ENCODE measurements at regions not wholly inside any gene's neighbourhood (a gene's known extent, or its start where the extent isn't known, plus 50 kb on each side); places are given as distances from the start of the nearest gene placed in this dataset.

- H2AFZ ChIP-seq (ENCODE audit: low read depth, low read length), result no peak overlapping the region
- H3K27me3 ChIP-seq (ENCODE audit: low read depth, low read length), result no peaks in the 10 kb centered on the region
- H3K79me2 ChIP-seq (ENCODE audit: low read length), result no peaks in the 10 kb centered on the region
- no peak overlapping the region for H3K4me3 ChIP-seq (ENCODE audit: low read length)
- TF ChIP-seq EZH2phosphoT487 (IDR thresholded peaks at IDR 0.05; ENCODE audit: low read depth), result no peak
- H3K36me3 ChIP-seq (replicated peaks; ENCODE audit: low read depth, low read length), result no peaks in the 10 kb centered on the region
- no peaks in the 10 kb centered on the region for H3K4me1 ChIP-seq (ENCODE audit: low read length)
- no peak overlapping the region for H3K27ac ChIP-seq (ENCODE audit: low read length)
- no peak overlapping the region for H3K9ac ChIP-seq (ENCODE audit: low read length)
- H4K20me1 ChIP-seq (ENCODE audit: insufficient read depth, low read length), result no peaks in the 10 kb centered on the region
- no peaks in the 10 kb centered on the region for H3K9me3 ChIP-seq (ENCODE audit: insufficient read depth, low read length)
- H3K4me2 ChIP-seq (ENCODE audit: low read length), result no peak overlapping the region
Measured at GRCh38 chr9:75282047-75282446, 193.7 kb downstream of the OSTF1 start.

DNA sequence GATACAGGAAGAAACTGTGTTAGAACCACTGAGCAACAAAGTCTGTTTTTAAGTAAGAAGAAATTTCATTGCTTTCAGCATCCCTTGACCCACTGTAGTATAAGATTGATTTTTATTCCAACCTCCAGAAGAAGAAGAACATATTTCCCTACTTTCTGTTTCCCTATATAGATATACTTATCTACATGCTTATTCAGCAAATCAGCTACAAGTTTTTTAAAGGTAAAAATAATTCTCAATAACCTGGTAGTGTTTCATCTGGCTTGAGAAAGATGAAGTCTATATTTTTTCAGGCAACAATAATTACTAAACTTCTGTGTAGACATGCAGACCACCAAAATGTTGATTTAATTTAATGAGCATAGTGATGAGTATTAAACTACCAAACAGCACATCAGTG lies 201.0 kb downstream of the OSTF1 start:
- no peaks in the 10 kb centered on the region for H4K20me1 ChIP-seq (ENCODE audit: insufficient read depth, low read length)
- no peaks in the 10 kb centered on the region for H3K9me3 ChIP-seq (ENCODE audit: insufficient read depth, low read length)
- no peaks in the 10 kb centered on the region for H3K79me2 ChIP-seq (ENCODE audit: low read length)
- H3K4me3 ChIP-seq (ENCODE audit: low read length), result no peak overlapping the region
- no peak overlapping the region for H3K4me2 ChIP-seq (ENCODE audit: low read length)
- H3K27me3 ChIP-seq (ENCODE audit: low read depth, low read length), result 0 out of 2 replicates have a peak, but pooled peaks cover 6% of the 10 kb centered on the region
- no peak overlapping the region for H3K27ac ChIP-seq (ENCODE audit: low read length)
- no peak overlapping the region for H3K9ac ChIP-seq (ENCODE audit: low read length)
- H3K4me1 ChIP-seq (ENCODE audit: low read length), result no peaks in the 10 kb centered on the region
- H3K36me3 ChIP-seq (replicated peaks; ENCODE audit: low read depth, low read length), result no peaks in the 10 kb centered on the region
- H2AFZ ChIP-seq (ENCODE audit: low read depth, low read length), result no peak overlapping the region
- TF ChIP-seq, protein P1, sequence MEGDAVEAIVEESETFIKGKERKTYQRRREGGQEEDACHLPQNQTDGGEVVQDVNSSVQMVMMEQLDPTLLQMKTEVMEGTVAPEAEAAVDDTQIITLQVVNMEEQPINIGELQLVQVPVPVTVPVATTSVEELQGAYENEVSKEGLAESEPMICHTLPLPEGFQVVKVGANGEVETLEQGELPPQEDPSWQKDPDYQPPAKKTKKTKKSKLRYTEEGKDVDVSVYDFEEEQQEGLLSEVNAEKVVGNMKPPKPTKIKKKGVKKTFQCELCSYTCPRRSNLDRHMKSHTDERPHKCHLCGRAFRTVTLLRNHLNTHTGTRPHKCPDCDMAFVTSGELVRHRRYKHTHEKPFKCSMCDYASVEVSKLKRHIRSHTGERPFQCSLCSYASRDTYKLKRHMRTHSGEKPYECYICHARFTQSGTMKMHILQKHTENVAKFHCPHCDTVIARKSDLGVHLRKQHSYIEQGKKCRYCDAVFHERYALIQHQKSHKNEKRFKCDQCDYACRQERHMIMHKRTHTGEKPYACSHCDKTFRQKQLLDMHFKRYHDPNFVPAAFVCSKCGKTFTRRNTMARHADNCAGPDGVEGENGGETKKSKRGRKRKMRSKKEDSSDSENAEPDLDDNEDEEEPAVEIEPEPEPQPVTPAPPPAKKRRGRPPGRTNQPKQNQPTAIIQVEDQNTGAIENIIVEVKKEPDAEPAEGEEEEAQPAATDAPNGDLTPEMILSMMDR (IDR thresholded peaks at IDR 0.05; ENCODE audit: low read depth, low read length), result no peak
- no peak for TF ChIP-seq EZH2phosphoT487 (IDR thresholded peaks at IDR 0.05; ENCODE audit: low read depth)

GRCh38 chr9:75299324-75299723 lies 211.0 kb downstream of the OSTF1 start:
- Histone ChIP-seq H3K36me3 (replicated peaks; ENCODE audit: low read depth, low read length) (no peaks in the 10 kb centered on the region), H3K27ac (ENCODE audit: low read length) (no peak overlapping the region), H3K4me1 (ENCODE audit: low read length) (no peaks in the 10 kb centered on the region), H3K27me3 (ENCODE audit: low read depth, low read length) (no peaks in the 10 kb centered on the region), H2AFZ (ENCODE audit: low read depth, low read length) (no peak overlapping the region), H4K20me1 (ENCODE audit: insufficient read depth, low read length) (no peaks in the 10 kb centered on the region), H3K4me3 (ENCODE audit: low read length) (no peak overlapping the region), H3K9me3 (ENCODE audit: insufficient read depth, low read length) (no peaks in the 10 kb centered on the region), H3K9ac (ENCODE audit: low read length) (no peak overlapping the region), H3K4me2 (ENCODE audit: low read length) (no peak overlapping the region), H3K79me2 (ENCODE audit: low read length) (no peaks in the 10 kb centered on the region)
- TF ChIP-seq, protein P1 (IDR thresholded peaks at IDR 0.05; ENCODE audit: low read depth, low read length), result peak; percentile 21; the same call in 1 of the 2 replicates
- no peak for TF ChIP-seq EZH2phosphoT487 (IDR thresholded peaks at IDR 0.05; ENCODE audit: low read depth)

GRCh38 chr9:75333624-75334023 lies 245.3 kb downstream of the OSTF1 start:
- no peak overlapping the region for H3K9ac ChIP-seq (ENCODE audit: low read length)
- H3K4me3 ChIP-seq (ENCODE audit: low read length), result no peak overlapping the region
- H3K9me3 ChIP-seq (ENCODE audit: insufficient read depth, low read length), result no peaks in the 10 kb centered on the region
- no peak overlapping the region for H3K4me2 ChIP-seq (ENCODE audit: low read length)
- H3K27ac ChIP-seq (ENCODE audit: low read length), result no peak overlapping the region
- H2AFZ ChIP-seq (ENCODE audit: low read depth, low read length), result no peak overlapping the region
- H3K4me1 ChIP-seq (ENCODE audit: low read length), result no peaks in the 10 kb centered on the region
- H3K27me3 ChIP-seq (ENCODE audit: low read depth, low read length), result no peaks in the 10 kb centered on the region
- TF ChIP-seq EZH2phosphoT487 (IDR thresholded peaks at IDR 0.05; ENCODE audit: low read depth), result no peak
- TF ChIP-seq, protein P1 (IDR thresholded peaks at IDR 0.05; ENCODE audit: low read depth, low read length), result peak; percentile 35
- H3K79me2 ChIP-seq (ENCODE audit: low read length), result no peaks in the 10 kb centered on the region
- no peaks in the 10 kb centered on the region for H3K36me3 ChIP-seq (replicated peaks; ENCODE audit: low read depth, low read length)
- H4K20me1 ChIP-seq (ENCODE audit: insufficient read depth, low read length), result no peaks in the 10 kb centered on the region

DNA sequence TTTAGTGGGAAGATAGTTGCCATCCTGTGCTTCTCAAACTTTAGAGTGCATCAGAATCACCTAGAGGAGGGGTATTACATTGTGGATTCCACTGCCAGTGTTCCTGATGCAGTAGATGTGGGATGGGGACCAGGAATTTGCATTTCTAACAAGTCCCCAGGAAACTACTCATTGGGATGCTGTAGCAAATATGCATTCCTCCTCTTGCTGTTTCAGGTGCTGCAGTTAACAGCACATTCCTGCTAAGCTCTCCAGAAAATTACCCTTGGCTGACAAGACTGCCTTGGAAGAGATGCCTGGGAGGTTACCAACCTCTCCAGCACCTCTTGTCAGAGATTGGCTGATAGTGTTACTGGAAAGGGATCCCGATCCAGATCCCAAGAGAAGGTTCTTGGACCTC lies 270.5 kb downstream of the OSTF1 start:
- H3K4me3 ChIP-seq (ENCODE audit: low read length), result no peak overlapping the region
- H4K20me1 ChIP-seq (ENCODE audit: insufficient read depth, low read length), result no peaks in the 10 kb centered on the region
- TF ChIP-seq EZH2phosphoT487 (IDR thresholded peaks at IDR 0.05; ENCODE audit: low read depth), result no peak
- TF ChIP-seq, protein P1 (IDR thresholded peaks at IDR 0.05; ENCODE audit: low read depth, low read length), result no peak
- H3K9me3 ChIP-seq (ENCODE audit: insufficient read depth, low read length), result no peaks in the 10 kb centered on the region
- no peaks in the 10 kb centered on the region for H3K36me3 ChIP-seq (replicated peaks; ENCODE audit: low read depth, low read length)
- no peak overlapping the region for H3K9ac ChIP-seq (ENCODE audit: low read length)
- 0 out of 2 replicates have a peak, but pooled peaks cover 4% of the 10 kb centered on the region for H3K27me3 ChIP-seq (ENCODE audit: low read depth, low read length)
- no peak overlapping the region for H3K27ac ChIP-seq (ENCODE audit: low read length)
- no peaks in the 10 kb centered on the region for H3K4me1 ChIP-seq (ENCODE audit: low read length)
- no peak overlapping the region for H2AFZ ChIP-seq (ENCODE audit: low read depth, low read length)
- no peaks in the 10 kb centered on the region for H3K79me2 ChIP-seq (ENCODE audit: low read length)
- no peak overlapping the region for H3K4me2 ChIP-seq (ENCODE audit: low read length)

Data from OCI-LY3 (cell line).